Prostate gland (tissue), 2 donors: ENCODE measurements at regions not wholly inside any gene's neighbourhood (a gene's known extent, or its start where the extent isn't known, plus 50 kb on each side); places are given as distances from the start of the nearest gene placed in this dataset.

ENCODE experiments used
- POLR2A ChIP-seq: fragments of 450-650 bp; IDR thresholded peaks from one replicate; pipeline ENCODE4 v1.6.1; 2016; ENCODE audit warnings: antibody characterized with exemption, mild to moderate bottlenecking
- TF ChIP-seq, protein P1 (sequence below), 4 experiments: fragments of 200-600 bp in 2 of 4; fragments of 450-650 bp in 2 of 4; sonication (generic) in 2 of 4; IDR thresholded peaks; 1 replicate in 3 of 4; 2 replicates in 1 of 4; pipeline ENCODE4 v1.5.1; 2016 to 2019; ENCODE audit warnings: antibody characterized with exemption in 4 of 4, mild to moderate bottlenecking in 2 of 4, moderate library complexity in 2 of 4

DNA sequence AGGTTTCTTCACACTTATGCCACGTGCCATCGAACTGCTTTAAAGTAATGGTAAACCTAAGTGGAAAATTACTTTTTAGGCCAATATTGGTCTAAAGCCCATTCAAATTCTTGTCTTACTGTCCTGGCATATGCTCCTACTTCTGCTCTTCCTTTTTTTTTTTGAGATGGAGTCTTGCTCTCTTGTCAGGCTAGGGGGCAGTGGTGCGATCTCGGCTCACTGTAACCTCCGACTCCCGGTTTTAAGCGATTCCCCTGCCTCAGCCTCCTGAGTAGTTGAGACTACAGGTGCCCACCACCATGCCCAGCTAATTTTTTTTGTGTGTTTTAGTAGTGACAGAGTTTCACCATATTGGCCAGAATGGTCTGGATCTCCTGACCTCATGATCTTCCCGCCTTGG lies 129.0 kb upstream of the TECRL start:
- no peak for TF ChIP-seq POLR2A
- TF ChIP-seq, protein P1, sequence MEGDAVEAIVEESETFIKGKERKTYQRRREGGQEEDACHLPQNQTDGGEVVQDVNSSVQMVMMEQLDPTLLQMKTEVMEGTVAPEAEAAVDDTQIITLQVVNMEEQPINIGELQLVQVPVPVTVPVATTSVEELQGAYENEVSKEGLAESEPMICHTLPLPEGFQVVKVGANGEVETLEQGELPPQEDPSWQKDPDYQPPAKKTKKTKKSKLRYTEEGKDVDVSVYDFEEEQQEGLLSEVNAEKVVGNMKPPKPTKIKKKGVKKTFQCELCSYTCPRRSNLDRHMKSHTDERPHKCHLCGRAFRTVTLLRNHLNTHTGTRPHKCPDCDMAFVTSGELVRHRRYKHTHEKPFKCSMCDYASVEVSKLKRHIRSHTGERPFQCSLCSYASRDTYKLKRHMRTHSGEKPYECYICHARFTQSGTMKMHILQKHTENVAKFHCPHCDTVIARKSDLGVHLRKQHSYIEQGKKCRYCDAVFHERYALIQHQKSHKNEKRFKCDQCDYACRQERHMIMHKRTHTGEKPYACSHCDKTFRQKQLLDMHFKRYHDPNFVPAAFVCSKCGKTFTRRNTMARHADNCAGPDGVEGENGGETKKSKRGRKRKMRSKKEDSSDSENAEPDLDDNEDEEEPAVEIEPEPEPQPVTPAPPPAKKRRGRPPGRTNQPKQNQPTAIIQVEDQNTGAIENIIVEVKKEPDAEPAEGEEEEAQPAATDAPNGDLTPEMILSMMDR (IDR thresholded peaks at IDR 0.05) = no peak
